ENCODE measurements at regions not wholly inside any gene's neighbourhood (a gene's known extent, or its start where the extent isn't known, plus 50 kb on each side); places are given as distances from the start of the nearest gene placed in this dataset.

DNA sequence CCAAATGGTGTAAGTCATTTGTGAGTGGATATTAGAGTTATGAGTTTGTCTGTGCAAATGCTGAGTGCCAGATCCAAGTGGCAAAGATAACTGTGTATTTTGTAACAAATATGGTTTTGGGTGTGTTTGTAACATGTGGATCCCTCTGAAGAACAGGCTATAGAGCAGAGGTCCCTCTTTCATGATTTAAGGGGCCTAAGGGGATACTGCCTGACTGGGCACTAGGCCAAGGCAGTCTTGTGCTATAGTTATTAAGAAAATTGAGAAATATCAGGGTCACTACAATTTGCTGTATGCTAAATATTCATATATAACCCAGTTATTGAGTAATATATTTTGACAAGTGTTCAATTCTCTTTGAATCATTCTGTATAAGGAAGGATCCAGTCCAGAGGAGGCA is 555.6 kb upstream of the RGMA start:
- Histone ChIP-seq H3K27ac (no peak overlapping the region), H4K20me1 (ENCODE audit: insufficient read depth, poor library complexity, severe bottlenecking) (no peaks in the 10 kb centered on the region), H3K4me2 (no peak overlapping the region), H3K27me3 (no peaks in the 10 kb centered on the region), H3K36me3 (replicated peaks; ENCODE audit: insufficient read depth, low read depth) (no peaks in the 10 kb centered on the region), H3K9me2 (replicated peaks; ENCODE audit: insufficient read depth) (no peaks in the 10 kb centered on the region), H2AFZ (no peak overlapping the region), H3K4me1 (ENCODE audit: insufficient read depth) (no peaks in the 10 kb centered on the region), H3K4me3 (no peak overlapping the region), H3K9me3 (ENCODE audit: low read depth) (no peaks in the 10 kb centered on the region), H3K79me2 (no peaks in the 10 kb centered on the region)
- TF ChIP-seq EZH2phosphoT487 (IDR thresholded peaks at IDR 0.05; ENCODE audit: low read depth, severe bottlenecking, unreplicated experiment): no peak
- TF ChIP-seq, protein P1, sequence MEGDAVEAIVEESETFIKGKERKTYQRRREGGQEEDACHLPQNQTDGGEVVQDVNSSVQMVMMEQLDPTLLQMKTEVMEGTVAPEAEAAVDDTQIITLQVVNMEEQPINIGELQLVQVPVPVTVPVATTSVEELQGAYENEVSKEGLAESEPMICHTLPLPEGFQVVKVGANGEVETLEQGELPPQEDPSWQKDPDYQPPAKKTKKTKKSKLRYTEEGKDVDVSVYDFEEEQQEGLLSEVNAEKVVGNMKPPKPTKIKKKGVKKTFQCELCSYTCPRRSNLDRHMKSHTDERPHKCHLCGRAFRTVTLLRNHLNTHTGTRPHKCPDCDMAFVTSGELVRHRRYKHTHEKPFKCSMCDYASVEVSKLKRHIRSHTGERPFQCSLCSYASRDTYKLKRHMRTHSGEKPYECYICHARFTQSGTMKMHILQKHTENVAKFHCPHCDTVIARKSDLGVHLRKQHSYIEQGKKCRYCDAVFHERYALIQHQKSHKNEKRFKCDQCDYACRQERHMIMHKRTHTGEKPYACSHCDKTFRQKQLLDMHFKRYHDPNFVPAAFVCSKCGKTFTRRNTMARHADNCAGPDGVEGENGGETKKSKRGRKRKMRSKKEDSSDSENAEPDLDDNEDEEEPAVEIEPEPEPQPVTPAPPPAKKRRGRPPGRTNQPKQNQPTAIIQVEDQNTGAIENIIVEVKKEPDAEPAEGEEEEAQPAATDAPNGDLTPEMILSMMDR (IDR thresholded peaks at IDR 0.05; ENCODE audit: poor library complexity): no peak
- TF ChIP-seq EZH2 (IDR thresholded peaks at IDR 0.05; ENCODE audit: borderline replicate concordance): no peak
- DNase-seq (ENCODE audit: low spot score): no peak

DNA sequence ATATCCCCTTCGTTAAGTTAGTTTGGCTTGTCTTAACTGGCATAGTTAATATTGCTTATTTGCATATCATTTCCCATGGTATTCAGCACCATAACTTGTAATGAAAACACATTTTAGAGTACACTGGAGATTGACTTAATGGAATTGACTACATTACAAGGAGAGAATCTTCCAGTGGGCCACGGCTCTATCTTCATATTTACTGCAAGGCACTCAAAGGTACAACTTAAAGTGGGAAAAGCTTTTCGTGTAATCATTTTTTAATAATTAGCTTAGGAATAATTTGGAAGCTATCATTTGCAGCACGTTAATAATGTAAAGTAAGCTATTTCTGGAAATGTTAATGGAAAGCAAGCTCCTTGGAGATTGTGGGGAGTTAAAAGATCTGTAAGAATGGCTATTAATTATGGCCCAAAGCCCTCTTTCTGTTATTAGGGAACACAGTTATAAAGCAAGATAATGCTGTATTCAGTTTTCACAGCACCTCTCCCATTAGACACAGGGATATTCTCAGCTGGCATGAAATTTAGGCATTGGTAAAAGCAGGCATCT is 551.5 kb upstream of the RGMA start:
- 80% methylated on average over 4 of the region's 4 CpGs for WGBS (ENCODE audit: low lambda C conversion rate, missing lambda C conversion rate)
- H3K27ac ChIP-seq: no peak overlapping the region
- no peaks in the 10 kb centered on the region for H3K79me2 ChIP-seq
- DNase-seq (ENCODE audit: low spot score): no peak
- no peak overlapping the region for H3K4me3 ChIP-seq
- H2AFZ ChIP-seq: no peak overlapping the region
- no peaks in the 10 kb centered on the region for H3K9me3 ChIP-seq (ENCODE audit: low read depth)
- H3K4me1 ChIP-seq (ENCODE audit: insufficient read depth): no peaks in the 10 kb centered on the region
- no peak overlapping the region for H3K4me2 ChIP-seq
- TF ChIP-seq EZH2 (IDR thresholded peaks at IDR 0.05; ENCODE audit: borderline replicate concordance) (no peak), EZH2phosphoT487 (IDR thresholded peaks at IDR 0.05; ENCODE audit: low read depth, severe bottlenecking, unreplicated experiment) (no peak)
- TF ChIP-seq, protein P1 (IDR thresholded peaks at IDR 0.05; ENCODE audit: poor library complexity): no peak
- no peaks in the 10 kb centered on the region for H3K9me2 ChIP-seq (replicated peaks; ENCODE audit: insufficient read depth)
- no peaks in the 10 kb centered on the region for H4K20me1 ChIP-seq (ENCODE audit: insufficient read depth, poor library complexity, severe bottlenecking)
- H3K27me3 ChIP-seq: no peaks in the 10 kb centered on the region
- no peaks in the 10 kb centered on the region for H3K36me3 ChIP-seq (replicated peaks; ENCODE audit: insufficient read depth, low read depth)

DNA sequence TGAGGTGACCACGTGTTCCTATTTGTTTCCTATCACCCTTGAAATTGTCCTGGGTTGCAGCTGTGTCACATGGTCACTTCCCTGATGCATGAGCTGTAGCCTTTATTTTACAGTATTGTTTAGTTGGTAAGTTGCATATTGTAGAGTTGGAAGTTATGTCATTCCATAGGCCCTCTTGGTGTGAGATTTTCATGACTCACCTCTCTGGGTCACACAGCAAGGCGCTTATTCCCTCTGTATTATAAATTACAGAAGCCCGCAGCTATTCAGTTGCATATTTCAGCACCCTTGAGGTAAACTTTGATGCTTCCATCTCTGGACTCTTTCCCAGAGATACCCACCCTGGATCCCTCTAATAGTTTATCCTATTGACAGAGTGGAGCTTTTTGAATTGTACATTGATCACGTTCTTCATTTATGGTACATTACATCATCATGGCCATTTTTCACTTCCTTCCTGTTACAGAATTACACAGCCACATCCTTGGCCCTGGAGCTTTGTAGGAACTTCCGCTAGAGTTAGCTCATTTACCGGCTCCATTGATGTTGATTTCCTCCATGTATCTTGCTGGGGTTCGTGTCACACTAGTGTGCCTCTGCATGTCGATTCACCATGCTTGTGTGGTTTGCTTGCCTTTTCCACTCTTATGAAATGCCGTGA is 543.1 kb upstream of the RGMA start:
- 87% methylated on average over 9 of the region's 9 CpGs for WGBS (ENCODE audit: low lambda C conversion rate, missing lambda C conversion rate)
- no peak overlapping the region for H3K4me2 ChIP-seq
- TF ChIP-seq EZH2phosphoT487 (IDR thresholded peaks at IDR 0.05; ENCODE audit: low read depth, severe bottlenecking, unreplicated experiment): no peak
- TF ChIP-seq, protein P1 (IDR thresholded peaks at IDR 0.05; ENCODE audit: poor library complexity): no peak
- no peak for TF ChIP-seq EZH2 (IDR thresholded peaks at IDR 0.05; ENCODE audit: borderline replicate concordance)
- H2AFZ ChIP-seq: no peak overlapping the region
- H3K36me3 ChIP-seq (replicated peaks; ENCODE audit: insufficient read depth, low read depth): no peaks in the 10 kb centered on the region
- H3K79me2 ChIP-seq: no peaks in the 10 kb centered on the region
- H3K27me3 ChIP-seq: no peaks in the 10 kb centered on the region
- no peaks in the 10 kb centered on the region for H3K9me2 ChIP-seq (replicated peaks; ENCODE audit: insufficient read depth)
- H4K20me1 ChIP-seq (ENCODE audit: insufficient read depth, poor library complexity, severe bottlenecking): no peaks in the 10 kb centered on the region
- H3K9me3 ChIP-seq (ENCODE audit: low read depth): no peaks in the 10 kb centered on the region
- H3K4me3 ChIP-seq: no peak overlapping the region
- H3K27ac ChIP-seq: no peak overlapping the region
- DNase-seq (ENCODE audit: low spot score): no peak
- no peaks in the 10 kb centered on the region for H3K4me1 ChIP-seq (ENCODE audit: insufficient read depth)

All from hepatocyte (in vitro differentiated cells).